ENCODE measurements at regions not wholly inside any gene's neighbourhood (a gene's known extent, or its start where the extent isn't known, plus 50 kb on each side); places are given as distances from the start of the nearest gene placed in this dataset.
"Not testable (repeated sequence)": the region's sequence is repeated elsewhere in the genome, so short reads cannot be mapped to it uniquely, and the experiment has no call there.

DNA sequence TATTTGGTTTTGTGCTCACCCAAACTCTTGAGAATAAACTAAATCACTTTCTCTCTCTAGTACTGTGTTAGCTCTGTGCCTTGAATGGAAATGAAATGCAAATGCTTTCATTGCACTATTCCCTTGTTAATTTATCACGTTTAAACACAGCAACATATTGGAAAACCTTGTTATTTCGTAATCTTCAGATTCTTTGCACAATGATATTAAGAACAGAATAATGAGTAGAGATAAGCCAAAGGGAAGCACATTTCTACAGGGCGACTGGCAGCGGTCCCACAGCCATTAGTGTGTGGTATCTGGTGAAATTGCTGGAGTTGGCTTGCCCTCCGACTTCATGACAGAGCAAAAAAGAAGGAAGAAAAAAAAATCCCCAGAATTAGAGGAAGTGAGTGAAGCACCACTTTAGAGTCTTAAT, 166.1 kb upstream of the E2F7 start:
- Histone ChIP-seq H3K4me1 (ENCODE audit: insufficient read depth, low read length) (no peaks in the 10 kb centered on the region), H3K27me3 (ENCODE audit: insufficient read depth, low read length) (no peaks in the 10 kb centered on the region), H3K9me3 (ENCODE audit: low read length) (no peaks in the 10 kb centered on the region), H3K4me3 (ENCODE audit: low read length) (no peak overlapping the region), H3K36me3 (ENCODE audit: insufficient read depth, low read length) (no peaks in the 10 kb centered on the region), H2AFZ (ENCODE audit: low read depth, low read length) (no peak overlapping the region)

DNA sequence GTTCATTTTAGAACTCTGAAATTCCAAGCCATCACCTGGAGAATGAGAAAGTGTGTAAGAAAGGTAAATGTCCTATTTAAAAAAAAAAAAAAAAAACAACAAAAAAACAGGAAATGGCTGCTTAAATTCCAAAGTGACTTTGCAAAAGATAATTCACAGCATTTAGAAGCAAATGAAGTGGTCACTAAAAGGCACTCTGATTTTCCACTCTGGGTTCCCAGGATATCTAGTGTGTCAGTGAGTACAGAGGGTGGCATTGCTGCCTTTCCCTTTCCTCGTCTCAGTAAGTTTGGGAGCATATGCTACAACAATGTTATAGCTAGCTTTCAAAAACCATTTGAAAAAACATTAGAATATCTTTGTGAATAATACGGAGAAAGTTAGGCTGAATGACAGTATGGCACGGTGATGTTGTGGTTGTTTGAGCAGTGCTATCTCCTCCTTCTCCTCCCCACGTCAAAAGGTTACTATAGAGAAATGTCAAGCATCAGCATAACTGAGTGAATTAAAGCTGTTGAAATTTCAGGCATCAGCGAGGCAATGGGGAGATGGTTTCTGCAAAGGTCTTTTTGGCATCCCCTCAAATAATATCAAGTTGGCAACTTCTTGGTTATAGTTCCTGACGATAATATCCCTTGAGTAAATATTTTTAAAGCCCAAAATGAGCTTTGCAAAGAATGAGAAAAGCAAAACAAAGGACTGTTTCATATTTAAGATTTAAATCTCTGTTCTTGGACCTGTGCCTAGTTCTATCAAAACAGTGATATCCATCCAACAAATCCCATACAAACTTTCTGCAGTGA, 164.5 kb upstream of the E2F7 start:
- H3K4me3 ChIP-seq (ENCODE audit: low read length) = no peak overlapping the region
- no peaks in the 10 kb centered on the region for H3K4me1 ChIP-seq (ENCODE audit: insufficient read depth, low read length)
- no peak overlapping the region for H2AFZ ChIP-seq (ENCODE audit: low read depth, low read length)
- no peaks in the 10 kb centered on the region for H3K27me3 ChIP-seq (ENCODE audit: insufficient read depth, low read length)
- no peaks in the 10 kb centered on the region for H3K36me3 ChIP-seq (ENCODE audit: insufficient read depth, low read length)
- no peaks in the 10 kb centered on the region for H3K9me3 ChIP-seq (ENCODE audit: low read length)

DNA sequence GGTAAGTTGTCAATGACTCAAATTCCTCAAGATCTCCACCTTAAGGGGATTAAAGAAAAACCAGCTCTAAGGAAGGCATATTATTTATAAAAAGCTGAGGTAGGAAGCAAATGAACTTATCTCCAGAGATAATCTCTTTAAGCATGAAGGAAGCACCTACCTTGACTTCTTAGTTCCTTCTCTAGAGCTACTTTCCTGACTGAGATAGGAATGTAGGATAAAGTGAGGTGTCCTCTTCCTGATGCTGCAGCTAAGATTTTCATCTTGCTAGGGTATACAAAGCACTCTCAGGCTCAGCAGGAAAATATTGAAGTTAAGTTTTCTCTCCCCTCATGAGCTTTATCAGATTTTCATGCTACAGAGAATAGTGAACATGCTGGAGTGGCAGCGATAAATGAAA, 163.0 kb upstream of the E2F7 start:
- H3K9me3 ChIP-seq (ENCODE audit: low read length) = no peaks in the 10 kb centered on the region
- no peak overlapping the region for H2AFZ ChIP-seq (ENCODE audit: low read depth, low read length)
- no peak overlapping the region for H3K4me3 ChIP-seq (ENCODE audit: low read length)
- H3K36me3 ChIP-seq (ENCODE audit: insufficient read depth, low read length) = no peaks in the 10 kb centered on the region
- no peaks in the 10 kb centered on the region for H3K4me1 ChIP-seq (ENCODE audit: insufficient read depth, low read length)
- H3K27me3 ChIP-seq (ENCODE audit: insufficient read depth, low read length) = no peaks in the 10 kb centered on the region

DNA sequence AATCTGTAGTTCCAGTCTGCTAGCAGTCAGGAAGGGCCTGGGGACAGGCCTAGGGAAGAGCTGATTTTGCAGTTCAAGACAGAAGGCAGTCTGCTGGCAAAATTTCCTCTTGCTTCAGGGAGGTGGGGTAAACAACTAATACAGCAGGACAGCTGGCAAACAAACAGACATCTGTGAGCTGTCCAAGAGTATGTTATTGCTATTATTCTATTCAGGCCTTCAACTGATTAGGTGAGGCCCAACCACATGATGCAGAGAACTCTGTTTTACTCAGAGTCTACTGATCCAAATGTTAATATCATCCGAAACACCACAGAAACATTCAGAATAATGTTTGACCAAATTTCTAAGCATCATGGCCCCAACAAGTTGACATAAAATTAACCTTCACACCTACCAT, 161.0 kb upstream of the E2F7 start:
- Histone ChIP-seq H3K36me3 (ENCODE audit: insufficient read depth, low read length) (no peaks in the 10 kb centered on the region), H3K9me3 (ENCODE audit: low read length) (no peaks in the 10 kb centered on the region), H3K4me1 (ENCODE audit: insufficient read depth, low read length) (no peaks in the 10 kb centered on the region), H2AFZ (ENCODE audit: low read depth, low read length) (no peak overlapping the region), H3K27me3 (ENCODE audit: insufficient read depth, low read length) (no peaks in the 10 kb centered on the region), H3K4me3 (ENCODE audit: low read length) (no peak overlapping the region)

DNA sequence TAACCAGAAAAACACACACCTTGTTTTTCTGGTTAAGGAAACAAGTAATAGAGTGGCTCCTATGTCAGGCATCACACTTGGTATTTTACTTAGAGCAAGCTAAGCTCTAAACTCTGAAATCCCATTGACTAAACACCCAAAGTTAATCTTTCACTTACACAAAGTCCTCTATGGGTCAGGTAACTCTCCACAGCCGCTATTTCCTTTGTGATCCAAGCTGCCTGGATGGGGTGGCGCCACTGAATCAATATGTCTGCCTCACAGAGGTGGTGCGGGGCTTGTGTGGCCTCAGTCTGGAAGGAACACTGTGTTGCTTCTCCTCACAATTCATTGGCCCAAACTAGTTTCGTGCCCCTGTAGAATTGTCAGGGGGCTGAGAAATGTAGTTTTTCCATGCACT, 160.0 kb upstream of the E2F7 start:
- Histone ChIP-seq H3K27me3 (ENCODE audit: insufficient read depth, low read length) (no peaks in the 10 kb centered on the region), H3K36me3 (ENCODE audit: insufficient read depth, low read length) (no peaks in the 10 kb centered on the region), H3K4me1 (ENCODE audit: insufficient read depth, low read length) (no peaks in the 10 kb centered on the region), H3K9me3 (ENCODE audit: low read length) (no peaks in the 10 kb centered on the region), H2AFZ (ENCODE audit: low read depth, low read length) (no peak overlapping the region), H3K4me3 (ENCODE audit: low read length) (no peak overlapping the region)

DNA sequence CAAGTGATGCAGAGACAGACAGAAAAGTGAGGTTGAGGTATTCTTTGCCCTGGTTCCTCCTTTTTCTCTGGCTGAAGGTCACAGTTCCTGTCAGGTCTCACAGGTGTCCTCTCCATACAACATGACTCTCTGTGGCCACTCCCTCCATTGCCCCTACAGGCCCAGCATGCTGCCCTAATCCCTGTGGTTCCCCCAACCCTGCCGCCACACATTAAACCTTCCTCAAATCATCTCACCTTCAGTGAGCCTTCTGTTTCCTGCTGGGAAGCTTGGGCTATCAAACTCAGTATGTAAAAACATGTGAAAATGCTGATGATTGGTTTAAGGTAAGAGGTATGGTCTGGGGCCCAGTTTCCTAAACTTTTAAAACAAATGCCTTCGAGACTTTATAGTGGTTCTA, 159.0 kb upstream of the E2F7 start:
- Histone ChIP-seq H2AFZ (ENCODE audit: low read depth, low read length) (no peak overlapping the region), H3K9me3 (ENCODE audit: low read length) (no peaks in the 10 kb centered on the region), H3K36me3 (ENCODE audit: insufficient read depth, low read length) (no peaks in the 10 kb centered on the region), H3K27me3 (ENCODE audit: insufficient read depth, low read length) (no peaks in the 10 kb centered on the region), H3K4me3 (ENCODE audit: low read length) (no peak overlapping the region), H3K4me1 (ENCODE audit: insufficient read depth, low read length) (no peaks in the 10 kb centered on the region)

DNA sequence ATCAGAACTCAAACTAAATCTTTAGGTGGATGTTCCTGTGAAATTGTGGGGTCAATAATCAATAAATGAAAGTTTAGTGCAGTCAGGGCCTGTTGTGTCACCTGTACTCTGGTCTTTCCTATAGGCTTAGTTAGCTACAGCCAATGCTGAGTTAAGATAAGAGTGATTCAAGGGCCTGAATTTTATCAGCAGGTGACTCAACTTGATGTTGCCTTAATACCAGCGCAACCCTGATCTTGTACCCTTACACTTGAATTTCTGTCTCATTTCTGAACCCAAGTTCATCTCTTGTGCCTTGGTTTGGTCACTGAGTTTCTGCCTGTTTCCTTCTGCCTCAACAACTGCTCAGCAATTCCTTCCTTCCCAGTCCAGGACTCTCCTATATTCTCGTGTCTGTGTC, 157.0 kb upstream of the E2F7 start:
- no peak overlapping the region for H3K4me3 ChIP-seq (ENCODE audit: low read length)
- H3K9me3 ChIP-seq (ENCODE audit: low read length) = no peaks in the 10 kb centered on the region
- no peaks in the 10 kb centered on the region for H3K27me3 ChIP-seq (ENCODE audit: insufficient read depth, low read length)
- no peaks in the 10 kb centered on the region for H3K4me1 ChIP-seq (ENCODE audit: insufficient read depth, low read length)
- H2AFZ ChIP-seq (ENCODE audit: low read depth, low read length) = no peak overlapping the region
- no peaks in the 10 kb centered on the region for H3K36me3 ChIP-seq (ENCODE audit: insufficient read depth, low read length)

DNA sequence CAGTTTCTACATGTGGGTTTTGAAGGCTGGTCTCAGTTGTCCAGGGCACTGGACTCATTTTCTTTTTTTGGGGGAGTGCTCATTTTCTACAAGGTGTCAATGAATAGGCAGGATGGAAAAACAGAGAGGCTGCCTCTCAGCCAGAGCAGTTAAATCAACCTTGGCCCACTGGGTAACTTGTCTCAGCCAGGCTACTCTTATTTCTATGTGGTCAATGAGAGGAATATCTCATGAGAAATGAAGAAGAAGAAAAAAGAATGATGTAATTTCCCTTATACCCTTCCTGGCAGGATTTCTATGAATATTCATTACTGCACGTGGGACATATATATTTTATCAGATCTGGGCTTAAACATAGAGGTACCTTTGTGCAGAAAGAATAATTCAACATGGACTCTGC, 155.2 kb upstream of the E2F7 start:
- no peaks in the 10 kb centered on the region for H3K9me3 ChIP-seq (ENCODE audit: low read length)
- no peak overlapping the region for H3K4me3 ChIP-seq (ENCODE audit: low read length)
- H2AFZ ChIP-seq (ENCODE audit: low read depth, low read length) = no peak overlapping the region
- no peaks in the 10 kb centered on the region for H3K36me3 ChIP-seq (ENCODE audit: insufficient read depth, low read length)
- H3K27me3 ChIP-seq (ENCODE audit: insufficient read depth, low read length) = no peaks in the 10 kb centered on the region
- peaks cover 1% of the 10 kb centered on the region for H3K4me1 ChIP-seq (ENCODE audit: insufficient read depth, low read length)

DNA sequence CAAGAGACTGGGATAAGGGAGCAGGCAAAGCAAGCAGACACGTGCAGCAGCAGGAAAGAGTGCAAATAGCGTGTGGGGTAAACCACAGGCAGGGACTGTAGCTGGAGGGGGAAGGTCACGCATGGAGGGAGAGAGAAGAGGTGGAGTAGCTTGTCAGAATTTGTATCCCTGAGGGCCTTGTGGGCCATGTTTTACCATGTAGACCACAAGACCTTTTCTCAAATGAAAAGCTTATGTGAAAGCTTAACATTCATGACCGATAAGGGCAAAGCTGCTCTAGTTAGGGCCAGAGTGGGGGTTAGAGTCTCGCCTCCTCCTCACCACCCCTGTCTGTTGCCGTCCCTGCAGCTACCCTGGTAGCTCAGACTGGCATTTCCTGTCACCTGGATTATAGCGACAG, 152.9 kb upstream of the E2F7 start:
- no peak overlapping the region for H3K4me3 ChIP-seq (ENCODE audit: low read length)
- H3K27me3 ChIP-seq (ENCODE audit: insufficient read depth, low read length) = no peaks in the 10 kb centered on the region
- H3K4me1 ChIP-seq (ENCODE audit: insufficient read depth, low read length) = peaks cover 1% of the 10 kb centered on the region
- no peak overlapping the region for H2AFZ ChIP-seq (ENCODE audit: low read depth, low read length)
- H3K36me3 ChIP-seq (ENCODE audit: insufficient read depth, low read length) = no peaks in the 10 kb centered on the region
- no peaks in the 10 kb centered on the region for H3K9me3 ChIP-seq (ENCODE audit: low read length)

DNA sequence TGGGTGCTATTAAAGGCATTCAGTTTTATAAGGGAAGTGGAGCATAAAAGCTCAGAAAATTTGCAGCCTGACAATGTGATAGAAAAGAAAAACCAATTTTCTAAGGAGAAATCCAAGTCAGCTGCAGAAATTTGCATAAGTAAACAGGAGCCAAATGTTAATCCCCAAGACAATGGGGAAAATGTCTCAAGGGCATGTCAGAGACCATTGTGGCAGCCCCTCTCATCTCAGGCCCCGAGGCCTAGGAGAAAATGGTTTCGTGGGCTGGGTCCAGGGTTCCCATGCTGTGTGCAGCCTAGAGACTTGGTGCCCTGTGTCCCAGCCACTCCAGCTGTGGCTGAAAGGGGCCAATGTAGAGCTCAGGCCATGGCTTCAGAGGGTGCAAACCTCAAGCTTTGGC, 150.8 kb upstream of the E2F7 start:
- not testable (repeated sequence) for H3K4me3 ChIP-seq (ENCODE audit: low read length); H3K36me3 ChIP-seq (ENCODE audit: insufficient read depth, low read length); H2AFZ ChIP-seq (ENCODE audit: low read depth, low read length); H3K9me3 ChIP-seq (ENCODE audit: low read length); H3K4me1 ChIP-seq (ENCODE audit: insufficient read depth, low read length); H3K27me3 ChIP-seq (ENCODE audit: insufficient read depth, low read length)

DNA sequence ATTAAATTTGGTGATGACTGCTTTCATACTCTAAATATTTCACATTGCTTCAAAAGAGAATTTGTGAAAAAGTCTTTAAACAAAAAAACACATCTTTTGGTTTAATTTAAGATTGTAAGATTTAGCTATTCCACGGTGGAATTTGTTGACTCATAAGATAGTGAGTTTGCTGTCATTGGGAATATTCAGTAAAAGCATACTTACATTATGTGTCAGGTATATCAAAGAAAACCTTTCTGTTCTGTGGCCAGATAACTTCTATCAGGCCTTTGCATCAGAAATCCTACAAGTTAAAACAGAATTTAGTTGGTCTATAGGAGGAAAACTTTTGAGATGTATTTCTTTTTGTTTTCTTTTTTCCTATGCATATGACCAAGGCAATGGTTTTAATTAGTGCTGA, 148.8 kb upstream of the E2F7 start:
- Histone ChIP-seq H3K36me3 (ENCODE audit: insufficient read depth, low read length) (no peaks in the 10 kb centered on the region), H3K4me1 (ENCODE audit: insufficient read depth, low read length) (peaks cover 1% of the 10 kb centered on the region), H3K4me3 (ENCODE audit: low read length) (no peak overlapping the region), H3K27me3 (ENCODE audit: insufficient read depth, low read length) (no peaks in the 10 kb centered on the region), H2AFZ (ENCODE audit: low read depth, low read length) (no peak overlapping the region), H3K9me3 (ENCODE audit: low read length) (no peaks in the 10 kb centered on the region)

DNA sequence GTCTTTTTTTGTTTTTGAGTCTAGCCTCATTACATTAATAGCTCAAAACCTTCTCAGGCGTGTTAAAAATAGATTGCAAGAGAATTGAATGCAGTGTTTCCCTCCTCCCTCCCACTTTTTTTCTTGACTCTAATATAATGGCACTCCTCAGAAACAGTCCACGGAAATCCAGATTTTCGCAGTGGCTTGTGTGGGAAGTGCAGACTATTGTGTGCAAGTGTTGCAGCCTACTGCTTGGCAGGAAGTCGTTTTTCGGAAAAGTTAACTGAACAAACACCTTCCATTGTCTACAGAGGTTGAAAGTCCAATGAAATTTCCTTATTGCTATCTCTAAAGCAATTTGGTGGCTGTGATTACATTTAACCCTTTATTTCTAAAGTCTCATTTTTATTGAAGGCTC, 147.9 kb upstream of the E2F7 start:
- Histone ChIP-seq H3K9me3 (ENCODE audit: low read length) (no peaks in the 10 kb centered on the region), H3K27me3 (ENCODE audit: insufficient read depth, low read length) (no peaks in the 10 kb centered on the region), H3K4me1 (ENCODE audit: insufficient read depth, low read length) (peaks cover 1% of the 10 kb centered on the region), H3K36me3 (ENCODE audit: insufficient read depth, low read length) (no peaks in the 10 kb centered on the region), H3K4me3 (ENCODE audit: low read length) (no peak overlapping the region), H2AFZ (ENCODE audit: low read depth, low read length) (no peak overlapping the region)

DNA sequence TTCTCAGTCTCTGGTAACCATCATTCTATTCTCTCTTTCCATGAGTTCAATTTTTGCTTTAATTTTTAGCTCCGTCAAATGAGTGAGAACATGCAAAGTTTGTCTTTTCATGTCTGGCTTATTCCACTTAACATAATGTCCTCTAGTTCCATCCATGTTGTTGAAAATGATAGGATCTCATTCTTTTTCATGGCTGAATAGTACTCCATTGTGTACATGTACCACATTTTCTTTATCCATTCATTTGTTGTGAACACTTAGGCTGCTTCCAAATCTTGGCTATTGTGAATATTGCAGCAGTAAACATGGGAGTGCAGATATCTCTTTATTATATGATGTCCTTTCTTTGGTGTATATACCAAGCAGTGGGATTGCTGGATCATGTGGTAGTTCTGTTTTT, 145.4 kb upstream of the E2F7 start:
- Histone ChIP-seq H3K27me3 (ENCODE audit: insufficient read depth, low read length) (no peaks in the 10 kb centered on the region), H3K9me3 (ENCODE audit: low read length) (no peaks in the 10 kb centered on the region), H3K4me3 (ENCODE audit: low read length) (no peak overlapping the region), H3K4me1 (ENCODE audit: insufficient read depth, low read length) (no peaks in the 10 kb centered on the region), H3K36me3 (ENCODE audit: insufficient read depth, low read length) (no peaks in the 10 kb centered on the region), H2AFZ (ENCODE audit: low read depth, low read length) (no peak overlapping the region)

DNA sequence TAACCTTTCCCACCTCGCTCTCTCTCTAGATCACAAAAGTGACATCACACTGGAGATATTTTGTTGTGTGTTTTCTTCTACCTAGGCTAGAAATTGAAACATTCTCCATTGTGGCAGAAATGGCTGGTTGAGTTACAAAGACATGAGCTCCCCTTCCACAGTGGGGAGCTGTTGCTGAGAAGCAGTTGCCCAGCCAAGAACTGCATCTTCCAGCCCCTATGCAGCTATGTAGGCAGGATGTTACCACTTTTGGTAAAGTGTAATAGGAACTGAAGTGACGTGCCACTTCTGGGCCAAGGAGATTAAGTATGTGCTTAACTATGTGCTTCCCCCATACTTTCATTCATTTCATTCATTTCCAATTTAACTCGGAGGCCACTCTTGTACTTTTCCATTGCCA, 138.7 kb upstream of the E2F7 start:
- Histone ChIP-seq H3K27me3 (ENCODE audit: insufficient read depth, low read length) (no peaks in the 10 kb centered on the region), H3K4me3 (ENCODE audit: low read length) (no peak overlapping the region), H3K36me3 (ENCODE audit: insufficient read depth, low read length) (no peaks in the 10 kb centered on the region), H3K4me1 (ENCODE audit: insufficient read depth, low read length) (no peaks in the 10 kb centered on the region), H2AFZ (ENCODE audit: low read depth, low read length) (no peak overlapping the region), H3K9me3 (ENCODE audit: low read length) (no peaks in the 10 kb centered on the region)
